Upper lobe of left lung (tissue), 4 donors: ENCODE measurements at regions not wholly inside any gene's neighbourhood (a gene's known extent, or its start where the extent isn't known, plus 50 kb on each side); places are given as distances from the start of the nearest gene placed in this dataset.

ENCODE experiments used
- EP300 ChIP-seq, 4 donors: sonication (generic); formaldehyde crosslinking; IDR thresholded peaks; one replicate each; pipeline ENCODE4 v1.5.1; 2017; ENCODE audit warnings: antibody characterized with exemption in 4 of 4, control low read depth in 2 of 4
- POLR2A ChIP-seq, 4 donors: fragments of 450-650 bp; IDR thresholded peaks; one replicate each; pipeline ENCODE4 v1.5.1; 2016 to 2017; ENCODE audit warnings: antibody characterized with exemption in 4 of 4, mild to moderate bottlenecking in 2 of 4
- POLR2AphosphoS5 ChIP-seq, 2 donors: sonication (generic); formaldehyde crosslinking; IDR thresholded peaks; one replicate each; pipeline ENCODE4 v1.5.1; 2017; ENCODE audit warnings: antibody characterized with exemption in 2 of 2
- TF ChIP-seq, protein P1 (sequence below), 6 experiments: fragments of 450-650 bp in 4 of 6; fragments of 200-600 bp in 2 of 6; sonication (generic) in 2 of 6; IDR thresholded peaks; one replicate each; pipeline ENCODE4 v1.5.1; 2016 to 2019; ENCODE audit warnings: antibody characterized with exemption in 6 of 6

DNA sequence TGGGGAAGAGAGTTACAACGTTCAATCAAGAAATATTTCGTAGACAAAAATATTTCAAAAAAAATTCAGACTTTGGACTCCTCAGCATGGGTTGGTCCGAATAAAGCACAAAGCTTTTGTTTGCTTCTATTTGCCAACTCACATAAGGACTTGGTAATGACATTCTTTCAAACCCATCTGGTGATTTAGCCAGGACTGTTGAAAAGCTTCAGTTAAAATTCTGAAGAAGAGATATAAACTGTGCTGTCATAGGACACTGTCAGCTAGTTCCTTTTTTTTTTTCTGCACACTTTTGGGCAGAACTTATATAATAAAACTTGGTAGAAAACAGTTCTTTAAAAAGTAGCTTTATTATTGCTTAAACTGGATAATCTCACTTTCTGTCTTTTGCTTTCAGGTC lies 660.8 kb upstream of the SGO1 start:
- TF ChIP-seq POLR2AphosphoS5 (IDR thresholded peaks at IDR 0.05): no peak
- TF ChIP-seq POLR2A (IDR thresholded peaks at IDR 0.05): no peak
- TF ChIP-seq, protein P1, sequence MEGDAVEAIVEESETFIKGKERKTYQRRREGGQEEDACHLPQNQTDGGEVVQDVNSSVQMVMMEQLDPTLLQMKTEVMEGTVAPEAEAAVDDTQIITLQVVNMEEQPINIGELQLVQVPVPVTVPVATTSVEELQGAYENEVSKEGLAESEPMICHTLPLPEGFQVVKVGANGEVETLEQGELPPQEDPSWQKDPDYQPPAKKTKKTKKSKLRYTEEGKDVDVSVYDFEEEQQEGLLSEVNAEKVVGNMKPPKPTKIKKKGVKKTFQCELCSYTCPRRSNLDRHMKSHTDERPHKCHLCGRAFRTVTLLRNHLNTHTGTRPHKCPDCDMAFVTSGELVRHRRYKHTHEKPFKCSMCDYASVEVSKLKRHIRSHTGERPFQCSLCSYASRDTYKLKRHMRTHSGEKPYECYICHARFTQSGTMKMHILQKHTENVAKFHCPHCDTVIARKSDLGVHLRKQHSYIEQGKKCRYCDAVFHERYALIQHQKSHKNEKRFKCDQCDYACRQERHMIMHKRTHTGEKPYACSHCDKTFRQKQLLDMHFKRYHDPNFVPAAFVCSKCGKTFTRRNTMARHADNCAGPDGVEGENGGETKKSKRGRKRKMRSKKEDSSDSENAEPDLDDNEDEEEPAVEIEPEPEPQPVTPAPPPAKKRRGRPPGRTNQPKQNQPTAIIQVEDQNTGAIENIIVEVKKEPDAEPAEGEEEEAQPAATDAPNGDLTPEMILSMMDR (IDR thresholded peaks at IDR 0.05): no peak
- TF ChIP-seq EP300 (IDR thresholded peaks at IDR 0.05): no peak
